GM11168 (cell line): ENCODE measurements at regions not wholly inside any gene's neighbourhood (a gene's known extent, or its start where the extent isn't known, plus 50 kb on each side); places are given as distances from the start of the nearest gene placed in this dataset.

Source experiments
- in situ Hi-C: fragments of 300-500 bp; cut with MboI; formaldehyde crosslinking; loops from one replicate; pipeline ENCODE4 v1.12.0; 2022; ENCODE audit warnings: low sequenced_read_pairs; ENCODE audit not compliant: unreplicated experiment

GRCh38 chr20:39528436-39528835 is 566.3 kb downstream of the DHX35 start:
- in situ Hi-C loops, result no loop called here

DNA sequence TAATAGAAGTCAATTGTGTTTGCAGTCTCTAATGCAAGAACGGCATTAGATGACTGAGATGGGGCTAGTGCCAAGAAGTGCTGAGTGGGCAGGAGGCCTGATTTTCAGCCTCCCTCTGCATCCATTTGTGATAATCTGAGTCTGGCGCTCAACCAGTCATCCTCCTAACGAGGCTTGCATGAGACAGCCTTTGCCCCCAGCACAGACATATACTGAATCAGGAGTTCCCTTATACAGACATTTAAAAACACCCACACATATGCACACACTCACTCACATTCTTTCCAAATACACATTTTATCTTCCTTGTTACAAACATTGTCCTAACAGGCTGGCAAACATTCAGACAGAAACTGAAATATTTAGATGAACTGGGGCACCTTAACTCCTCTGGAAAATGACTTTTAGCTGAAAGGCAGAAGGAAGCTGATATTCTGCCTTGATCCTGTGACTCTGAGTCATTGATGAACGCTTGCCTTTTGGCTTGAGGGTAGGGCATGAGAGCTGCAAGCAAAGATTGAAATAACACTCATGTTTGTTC is 562.3 kb downstream of the DHX35 start:
- in situ Hi-C loops, result no loop called here

DNA sequence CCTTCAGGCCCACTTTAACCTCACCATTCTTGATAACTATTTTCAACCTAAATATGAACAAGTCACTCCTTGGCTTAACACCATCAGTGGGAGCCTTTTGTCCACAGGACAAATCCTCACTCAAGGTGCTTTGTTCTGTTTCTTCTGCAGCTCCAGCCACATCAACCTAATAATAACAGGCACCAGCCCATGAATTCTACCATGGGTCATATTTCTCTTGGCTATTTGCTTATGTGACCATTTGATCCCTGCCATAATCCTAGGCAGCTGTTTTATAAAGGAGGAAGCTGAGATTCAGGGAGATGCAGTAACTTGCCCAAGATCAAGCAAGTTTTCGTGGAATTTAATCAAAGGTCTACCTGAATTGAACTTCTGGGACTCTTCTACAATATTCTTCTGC is 561.3 kb downstream of the DHX35 start:
- in situ Hi-C loops, result no loop called here

DNA sequence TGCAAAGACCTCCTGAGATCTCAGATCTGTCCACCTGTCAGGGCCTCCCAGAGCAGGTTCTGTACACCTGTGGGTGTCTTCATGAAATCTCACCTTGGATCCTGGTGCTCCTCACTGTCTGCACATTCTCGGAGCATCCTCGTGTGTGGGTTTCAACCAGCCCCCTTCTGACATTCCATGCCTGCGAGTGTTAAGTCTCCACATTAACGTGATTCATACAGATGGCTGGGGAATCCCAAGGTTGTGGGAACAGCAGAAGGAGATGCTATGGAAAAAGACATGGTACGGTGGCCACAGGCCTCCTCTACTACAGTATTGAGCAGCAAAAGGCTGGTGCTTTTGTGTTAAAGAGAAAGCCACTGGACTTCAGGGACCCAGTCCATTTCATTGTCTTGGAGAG is 556.5 kb downstream of the DHX35 start:
- in situ Hi-C loops, result no loop called here

DNA sequence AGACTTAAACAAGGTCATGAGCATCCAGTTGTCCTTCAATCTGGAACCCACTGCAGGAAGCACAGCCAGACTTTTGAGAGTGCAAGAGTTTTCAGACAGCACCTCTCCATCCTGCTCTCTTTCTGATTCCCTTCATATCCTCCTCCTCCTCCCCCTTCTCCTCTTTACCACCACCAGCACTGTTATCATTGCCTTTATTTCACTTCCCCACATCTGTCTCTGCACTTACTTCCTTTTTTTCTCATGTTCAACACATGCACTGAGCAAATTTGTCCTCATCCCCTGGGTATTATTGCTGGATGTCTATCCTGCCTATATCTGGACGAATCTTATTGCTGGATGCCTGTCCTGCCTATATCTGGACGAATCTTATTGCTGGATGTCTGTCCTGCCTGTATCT is 554.8 kb downstream of the DHX35 start:
- in situ Hi-C loops, result no loop called here

- in situ Hi-C loops, result no loop called here
These were observed 542.6 kb downstream of the DHX35 start for GRCh38 chr20:39504710-39505094.

DNA sequence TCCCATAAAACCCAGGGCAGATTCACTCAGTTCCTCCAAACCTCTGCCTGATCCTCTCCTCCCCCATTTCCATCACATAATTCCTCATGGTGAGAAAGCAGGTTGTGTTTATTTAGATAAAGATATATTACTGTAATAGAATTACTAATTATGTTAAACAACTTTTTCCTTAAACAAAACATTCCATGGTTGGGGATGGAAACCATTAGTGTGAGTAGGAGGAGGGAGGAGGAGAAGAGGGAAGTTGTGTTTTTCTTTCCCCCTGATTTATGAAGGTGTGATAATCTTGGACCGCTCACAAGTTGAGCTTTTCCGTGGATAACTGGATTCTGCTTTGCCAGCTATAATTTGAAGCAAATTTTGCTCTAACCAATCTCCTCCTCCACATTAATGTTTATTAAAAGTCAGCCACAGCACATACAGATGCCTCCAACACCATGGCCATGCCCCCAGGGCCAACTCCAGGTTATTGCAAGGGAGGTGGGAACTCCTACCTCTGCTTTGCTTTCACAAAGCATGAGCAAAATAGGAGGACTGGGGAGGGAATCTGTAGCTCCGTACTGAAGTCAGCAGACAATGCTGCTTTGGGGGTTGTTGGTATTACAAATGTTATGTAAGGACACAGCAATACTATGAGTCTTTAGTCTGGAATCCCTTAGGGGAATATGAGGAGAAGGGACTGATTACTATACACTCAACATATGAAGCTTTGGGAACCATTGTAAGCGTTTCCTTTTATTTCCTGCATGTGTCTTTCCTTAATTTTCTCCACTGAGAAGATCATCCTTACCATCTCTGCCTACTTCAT is 542.0 kb downstream of the DHX35 start:
- in situ Hi-C loops, result no loop called here

- in situ Hi-C loops, result no loop called here
These were observed 530.2 kb downstream of the DHX35 start for GRCh38 chr20:39492223-39492797.

GRCh38 chr20:39491711-39492110 is 529.6 kb downstream of the DHX35 start:
- in situ Hi-C loops, result no loop called here

DNA sequence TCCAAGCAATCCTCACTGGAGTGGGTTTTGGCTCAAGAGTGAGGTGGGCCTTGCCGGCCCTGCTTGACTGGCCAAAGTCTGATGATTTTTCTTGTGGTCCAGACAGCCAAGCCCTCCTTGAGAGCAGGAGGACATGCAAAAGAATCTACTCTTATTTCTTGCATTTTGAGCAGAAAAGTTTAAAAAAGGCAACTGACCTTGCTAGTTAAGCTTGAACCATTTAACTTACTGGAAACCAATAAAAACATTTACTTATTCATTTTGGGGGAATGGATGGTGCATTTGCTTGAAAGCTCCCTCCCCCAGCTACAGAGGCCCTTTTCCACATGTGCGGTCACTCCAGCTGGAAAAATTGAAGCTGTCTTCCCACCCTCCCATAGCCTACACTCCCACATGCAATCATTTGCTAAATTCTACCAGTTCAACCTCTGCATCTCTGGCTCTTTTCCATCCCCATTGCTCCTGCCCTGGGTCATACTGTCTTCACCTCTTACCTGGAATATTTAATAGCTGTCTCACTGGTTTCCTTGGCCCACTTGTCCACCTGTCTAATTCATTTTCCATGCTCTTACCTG is 527.9 kb downstream of the DHX35 start:
- in situ Hi-C loops, result no loop called here

- in situ Hi-C loops, result no loop called here
These were observed 518.3 kb downstream of the DHX35 start for GRCh38 chr20:39480276-39481043.

GRCh38 chr20:39479196-39479810 is 517.2 kb downstream of the DHX35 start:
- in situ Hi-C loops, result no loop called here

- in situ Hi-C loops, result no loop called here
These were observed 512.7 kb downstream of the DHX35 start for GRCh38 chr20:39474879-39475278.

- in situ Hi-C loops, result no loop called here
These were observed 511.4 kb downstream of the DHX35 start for GRCh38 chr20:39473536-39473935.

DNA sequence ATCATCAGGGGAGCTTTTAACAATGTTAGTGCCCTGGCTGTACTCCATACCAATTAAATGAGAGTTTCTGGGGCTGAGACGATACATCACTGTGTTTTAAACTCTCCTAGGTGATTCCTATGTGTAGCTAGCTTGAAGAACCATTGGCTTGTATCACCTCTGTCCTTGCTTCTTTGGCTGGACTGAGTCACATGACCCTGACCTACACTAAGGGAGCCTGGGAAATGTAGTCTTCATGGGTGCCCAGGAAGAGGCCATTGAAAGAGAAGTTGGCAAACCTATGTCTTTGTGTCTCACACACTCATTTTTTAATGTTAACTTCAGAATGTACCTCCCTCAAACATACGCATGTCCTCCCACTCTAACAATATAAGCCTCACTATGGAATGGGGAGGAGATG is 506.6 kb downstream of the DHX35 start:
- in situ Hi-C loops, result no loop called here

GRCh38 chr20:39464238-39464637 is 502.1 kb downstream of the DHX35 start:
- in situ Hi-C loops, result no loop called here

DNA sequence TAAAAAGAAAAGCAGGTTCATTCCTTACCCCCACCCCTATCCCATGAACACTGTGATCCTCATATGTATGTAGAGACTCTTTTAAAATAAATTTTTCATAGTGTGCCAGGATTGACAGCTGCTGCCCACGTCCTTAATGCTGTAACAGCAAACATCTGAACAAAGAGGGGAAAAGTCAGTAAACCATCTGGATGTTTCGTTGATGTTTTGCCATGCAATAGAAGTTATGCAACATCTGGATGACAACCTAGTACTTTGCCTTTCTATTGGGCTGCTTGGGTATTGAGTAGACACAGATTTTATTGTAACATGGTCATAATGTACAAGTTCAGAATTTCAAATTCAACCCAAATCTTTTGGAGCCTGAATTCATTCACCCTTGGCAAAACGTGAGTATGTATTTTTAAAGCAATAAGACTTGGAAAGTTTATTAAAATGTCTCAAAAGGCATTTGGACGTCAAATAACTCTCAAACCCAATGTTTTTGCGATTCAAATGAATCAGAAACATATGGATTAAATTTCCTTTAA is 500.3 kb downstream of the DHX35 start:
- in situ Hi-C loops, result no loop called here

- in situ Hi-C loops, result no loop called here
These were observed 496.3 kb downstream of the DHX35 start for GRCh38 chr20:39458452-39458851.

GRCh38 chr20:39453890-39454289 is 491.7 kb downstream of the DHX35 start:
- in situ Hi-C loops, result no loop called here
